AG09309 (cell line): ENCODE measurements at regions not wholly inside any gene's neighbourhood (a gene's known extent, or its start where the extent isn't known, plus 50 kb on each side); places are given as distances from the start of the nearest gene placed in this dataset.

ENCODE experiments used
- DNase-seq: peaks from one replicate; pipeline ENCODE4 v3.0.0-alpha.2; 2010; ENCODE audit warnings: low read depth
- H3K4me3 ChIP-seq: 2 replicates; pipeline ENCODE4 v1.5.1; 2011; ENCODE audit warnings: mild to moderate bottlenecking, low read depth, low read length, moderate library complexity; ENCODE audit not compliant: control insufficient read depth
- CTCF ChIP-seq: IDR thresholded peaks from 2 replicates; pipeline ENCODE4 v1.5.1; 2011; ENCODE audit warnings: mild to moderate bottlenecking, low read depth, low read length, inconsistent platforms; ENCODE audit not compliant: insufficient read depth, control insufficient read depth; ENCODE audit errors: missing control alignments

GRCh38 chr3:151558661-151559060 is 97.8 kb upstream of the IGSF10 start:
- no peak overlapping the region for H3K4me3 ChIP-seq
- TF ChIP-seq CTCF, result no peak
- DNase-seq, result no peak

GRCh38 chr3:151557068-151557840 is 96.4 kb upstream of the IGSF10 start:
- no peak overlapping the region for H3K4me3 ChIP-seq
- no peak for TF ChIP-seq CTCF
- no peak for DNase-seq

GRCh38 chr3:151556596-151556995 is 95.7 kb upstream of the IGSF10 start:
- DNase-seq, result no peak
- no peak overlapping the region for H3K4me3 ChIP-seq
- no peak for TF ChIP-seq CTCF

- H3K4me3 ChIP-seq, result no peak overlapping the region
- no peak for TF ChIP-seq CTCF
- DNase-seq, result no peak
Measured at GRCh38 chr3:151555523-151555922, 94.7 kb upstream of the IGSF10 start.

- TF ChIP-seq CTCF, result no peak
- DNase-seq, result peak; percentile 46
- H3K4me3 ChIP-seq, result no peak overlapping the region
Measured at GRCh38 chr3:151553888-151554287, 93.0 kb upstream of the IGSF10 start.

GRCh38 chr3:151552589-151552988 is 91.7 kb upstream of the IGSF10 start:
- no peak for TF ChIP-seq CTCF
- DNase-seq, result peak; percentile 51
- no peak overlapping the region for H3K4me3 ChIP-seq
